ENCODE measurements at regions not wholly inside any gene's neighbourhood (a gene's known extent, or its start where the extent isn't known, plus 50 kb on each side); places are given as distances from the start of the nearest gene placed in this dataset.
"Not testable (repeated sequence)": the region's sequence is repeated elsewhere in the genome, so short reads cannot be mapped to it uniquely, and the experiment has no call there.

DNA sequence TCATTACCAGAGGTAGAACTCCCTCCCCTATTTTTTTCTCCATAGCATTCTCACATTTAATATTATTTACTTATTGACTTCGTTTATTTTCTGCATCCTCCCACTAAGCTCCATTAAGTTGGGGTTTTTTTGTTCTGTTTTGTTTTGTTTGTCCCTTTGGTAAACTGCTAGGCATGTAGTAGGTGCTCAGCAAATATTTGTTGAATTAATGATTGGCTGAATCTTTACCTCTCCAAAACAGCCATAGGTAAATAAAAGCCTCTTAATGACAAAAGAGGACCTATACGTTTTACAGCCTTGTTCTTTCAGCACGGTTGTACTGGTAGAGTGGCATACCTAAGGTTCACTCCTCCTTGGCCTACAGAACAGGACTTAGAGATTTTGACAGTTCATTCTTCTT lies 52.0 kb downstream of the PRORP start:
- CTCF ChIA-PET = interaction anchor here (0.6 kb wide), 1 partner anchor 36 kb away, joined by 5 read pairs; no protein-coding TSS in a partner anchor
- POLR2A ChIA-PET = no interaction called here

- CTCF ChIA-PET = no interaction called here
- POLR2A ChIA-PET = no interaction called here
Measured at GRCh38 chr14:35180179-35180578, 57.8 kb downstream of the PRORP start.

GRCh38 chr14:35184891-35185290 lies 62.5 kb downstream of the PRORP start:
- POLR2A ChIA-PET = not testable (repeated sequence)

DNA sequence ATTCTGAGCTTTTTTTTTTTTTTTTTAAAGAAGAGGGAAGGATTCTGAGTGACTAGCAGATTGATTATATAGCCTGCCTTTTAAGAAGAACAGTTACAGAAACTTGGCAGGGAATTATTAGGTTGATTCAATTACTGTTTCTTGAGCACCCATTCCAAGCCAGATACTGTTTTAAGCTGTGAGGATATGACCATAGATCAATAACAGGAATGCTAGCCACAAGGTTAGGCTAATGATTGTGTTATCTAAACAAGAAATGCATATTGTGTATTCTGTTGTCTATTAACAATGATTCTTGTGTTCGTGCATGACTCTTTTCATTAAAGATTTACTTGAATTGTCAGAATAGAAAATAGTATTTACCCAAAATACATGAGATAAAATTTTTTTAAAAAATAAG lies 67.1 kb downstream of the PRORP start:
- POLR2A ChIA-PET = no interaction called here
- CTCF ChIA-PET = no interaction called here

More at GRCh38 chr14:35184891-35185290, 62.5 kb downstream of the PRORP start:
- CTCF ChIA-PET = not testable (repeated sequence)

DNA sequence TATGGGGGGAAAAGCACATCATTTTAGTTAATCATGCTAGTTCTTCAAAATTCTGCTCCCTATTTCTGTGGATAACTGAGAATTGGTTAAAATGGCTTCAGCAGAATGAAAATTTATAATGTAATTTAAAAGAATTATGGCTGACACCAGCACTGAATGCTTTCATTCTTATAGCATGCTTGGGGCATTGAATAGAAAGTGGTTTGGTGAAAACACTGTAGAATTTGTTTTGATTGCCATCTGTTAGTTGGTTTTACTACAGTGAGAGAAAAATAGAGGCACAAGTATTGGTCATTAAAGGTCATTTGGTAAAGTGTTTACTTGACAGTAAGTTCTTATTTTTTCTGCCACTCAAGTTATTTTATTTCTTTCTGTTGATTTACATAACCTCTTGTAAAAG lies 70.8 kb downstream of the PRORP start:
- CTCF ChIA-PET = no interaction called here
- POLR2A ChIA-PET = no interaction called here

GRCh38 chr14:35194183-35194582 lies 71.8 kb downstream of the PRORP start:
- POLR2A ChIA-PET = not testable (repeated sequence)

GRCh38 chr14:35196571-35196970 lies 74.2 kb downstream of the PRORP start:
- CTCF ChIA-PET = no interaction called here

More at GRCh38 chr14:35194183-35194582, 71.8 kb downstream of the PRORP start:
- CTCF ChIA-PET = not testable (repeated sequence)

DNA sequence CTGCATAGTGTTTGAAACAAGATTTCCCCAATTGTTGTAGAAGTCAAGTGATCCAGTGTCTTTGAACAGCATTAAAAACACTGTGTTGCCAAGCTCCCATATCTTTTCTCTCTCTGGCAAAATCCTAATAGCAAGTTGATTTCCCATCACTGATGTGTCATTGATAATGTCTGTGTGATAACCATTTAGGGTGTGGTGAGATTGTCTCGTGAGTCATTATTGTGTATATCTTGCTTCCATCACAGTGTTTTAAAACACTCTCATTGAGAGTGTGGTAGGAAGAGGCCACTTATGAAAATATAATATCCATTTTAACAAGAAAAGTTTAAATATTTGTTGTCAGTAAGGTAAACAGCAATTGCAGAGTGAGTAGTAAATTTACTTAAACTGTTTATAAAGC lies 74.7 kb downstream of the PRORP start:
- POLR2A ChIA-PET = interaction anchor here (0.6 to 1.0 kb wide), 2 partner anchors 16 to 516 kb away, joined by 3 read pairs; no protein-coding TSS in a partner anchor

More at GRCh38 chr14:35196571-35196970, 74.2 kb downstream of the PRORP start:
- POLR2A ChIA-PET = no interaction called here

DNA sequence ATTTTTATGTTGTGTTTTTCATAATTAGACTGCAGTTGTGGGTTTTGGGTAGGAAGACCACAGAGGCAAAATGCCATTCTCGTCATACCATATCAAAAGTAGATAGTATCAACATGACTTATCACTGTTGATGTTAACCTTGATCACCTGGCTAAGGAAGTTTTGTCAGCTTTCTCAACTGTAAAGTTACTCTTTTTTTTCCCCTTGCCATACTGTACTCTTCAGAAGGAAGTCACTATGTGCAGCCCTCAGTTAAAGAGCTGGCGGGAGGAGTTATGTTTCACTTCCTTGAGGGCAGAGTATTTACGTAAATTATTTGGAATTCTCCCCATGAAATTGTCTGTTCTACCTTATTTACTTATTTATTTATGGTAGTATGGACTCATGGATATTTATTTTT lies 78.7 kb downstream of the PRORP start:
- ChIA-PET POLR2A (no interaction called here), CTCF (interaction anchor here (0.6 kb wide), 1 partner anchor 170 kb away, joined by 4 read pairs; no protein-coding TSS in a partner anchor)

More for the DNA sequence above, 74.7 kb downstream of the PRORP start:
- CTCF ChIA-PET = interaction anchor here (0.8 kb wide), 1 partner anchor 17 kb away, joined by 3 read pairs; no protein-coding TSS in a partner anchor

DNA sequence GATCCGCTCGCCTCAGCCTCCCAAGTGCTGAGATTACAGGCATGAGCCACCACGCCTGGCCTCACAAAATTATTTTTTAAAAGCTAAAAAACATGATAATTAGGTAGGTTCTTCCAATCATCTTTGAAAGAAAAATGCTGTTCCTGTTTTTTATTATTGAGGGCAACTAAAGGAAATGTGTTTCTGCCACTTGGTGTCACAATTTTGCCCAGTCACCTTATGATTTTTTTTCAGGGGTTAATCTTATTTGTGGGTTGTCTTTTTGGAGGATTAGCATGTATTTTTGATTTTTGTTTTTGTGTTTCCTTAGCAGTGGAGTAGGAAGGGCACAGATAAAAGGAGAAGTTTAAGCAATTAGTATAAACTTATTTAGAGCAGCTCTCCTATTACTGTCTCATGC lies 79.8 kb downstream of the PRORP start:
- CTCF ChIA-PET = interaction anchor here (0.7 kb wide), 2 partner anchors 38 to 113 kb away, joined by 3 read pairs; no protein-coding TSS in a partner anchor
- POLR2A ChIA-PET = no interaction called here

GRCh38 chr14:35205737-35206136 lies 83.4 kb downstream of the PRORP start:
- CTCF ChIA-PET = no interaction called here
- POLR2A ChIA-PET = interaction anchor here (0.7 kb wide), 1 partner anchor 84 kb away, joined by 3 read pairs; the partner anchor contains the start of gene PPP2R3C

DNA sequence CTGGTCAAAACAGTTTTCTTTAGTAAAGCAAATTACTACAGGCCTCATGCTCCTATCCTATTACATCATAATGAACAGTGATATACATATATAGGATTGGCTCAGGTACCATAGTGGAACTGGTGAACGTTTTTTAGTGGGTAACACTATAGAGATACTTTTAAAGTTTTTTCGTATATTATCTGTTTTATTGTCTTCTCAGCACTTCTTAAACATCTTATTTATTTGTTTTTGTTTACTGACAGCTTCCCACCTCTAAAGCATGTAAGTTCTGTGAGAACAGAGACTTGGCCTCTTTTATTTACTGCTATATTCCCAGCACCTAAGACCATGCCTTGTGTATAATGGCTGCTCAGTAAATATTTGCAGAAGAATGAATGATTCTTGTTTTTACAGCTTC lies 81.1 kb upstream of the PSMA6 start:
- CTCF ChIA-PET = no interaction called here
- POLR2A ChIA-PET = no interaction called here

GRCh38 chr14:35212471-35213142 lies 79.6 kb upstream of the PSMA6 start:
- CTCF ChIA-PET = no interaction called here
- POLR2A ChIA-PET = interaction anchor here (0.6 kb wide), 1 partner anchor 257 kb away, joined by 7 read pairs; no protein-coding TSS in a partner anchor

DNA sequence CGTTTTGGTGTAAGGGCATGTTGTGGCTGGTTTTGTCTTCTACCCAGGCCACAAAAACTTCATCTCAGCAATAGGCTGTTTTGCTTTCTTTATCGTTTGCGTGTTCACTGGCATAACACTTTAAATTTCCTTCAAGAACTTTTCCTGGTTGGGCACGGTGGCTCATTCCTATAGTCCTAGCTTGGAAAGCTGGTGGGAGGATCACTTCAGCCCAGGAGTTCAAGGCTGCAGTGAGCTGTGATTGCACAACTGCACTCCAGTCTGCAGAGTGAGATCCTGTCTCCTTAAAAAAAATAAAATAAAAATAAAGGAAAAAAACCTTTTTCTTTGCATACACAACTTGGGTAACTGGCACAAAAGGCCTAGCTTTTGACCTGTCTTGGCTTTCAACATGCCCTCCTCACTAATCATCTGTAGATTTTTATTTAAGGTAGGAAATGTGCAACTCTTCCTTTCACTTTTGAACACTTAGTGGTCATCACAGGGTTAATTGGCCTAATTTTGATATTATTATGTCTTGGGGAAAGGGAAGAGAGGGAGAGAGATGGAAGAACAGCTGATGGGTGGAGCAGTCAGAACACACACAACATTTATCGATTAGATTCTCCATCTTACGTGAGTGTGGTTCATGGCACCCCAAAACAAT lies 78.9 kb upstream of the PSMA6 start:
- POLR2A ChIA-PET = interaction anchor here (1.0 kb wide), 1 partner anchor 16 kb away, joined by 3 read pairs; no protein-coding TSS in a partner anchor
- CTCF ChIA-PET = no interaction called here

DNA sequence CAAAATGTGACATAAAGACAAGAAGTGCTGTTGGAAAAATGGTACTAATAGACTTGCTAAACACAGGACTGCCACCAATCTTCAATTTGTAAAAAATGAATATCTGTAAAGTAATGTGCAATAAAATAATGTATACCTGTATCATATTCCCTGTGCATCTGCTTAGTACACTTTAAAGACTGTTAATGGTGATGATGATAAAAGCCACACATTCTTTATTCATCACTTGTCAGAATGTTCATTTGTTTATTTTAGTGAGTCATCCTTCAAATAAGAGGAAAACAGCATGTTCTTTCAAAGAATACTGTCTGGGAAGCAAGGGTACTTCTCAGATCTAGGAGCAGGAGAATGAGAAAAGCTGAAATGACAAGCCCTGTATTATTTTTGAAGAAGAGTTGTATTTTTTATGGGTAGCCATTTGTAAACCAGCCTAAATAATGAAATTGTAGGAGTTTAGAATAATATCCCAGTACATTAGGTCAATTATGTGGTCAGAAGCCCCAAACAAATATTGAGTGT lies 78.3 kb upstream of the PSMA6 start:
- ChIA-PET CTCF (interaction anchor here (1.1 kb wide), 1 partner anchor 16 kb away, joined by 3 read pairs; no protein-coding TSS in a partner anchor), POLR2A (interaction anchor here (1.0 kb wide), 1 partner anchor 16 kb away, joined by 3 read pairs; no protein-coding TSS in a partner anchor)

- CTCF ChIA-PET = interaction anchor here (1.1 kb wide), 2 partner anchors 17 to 191 kb away, joined by 3 read pairs; partner anchors contain the start of gene NFKBIA
- POLR2A ChIA-PET = not testable (repeated sequence)
Measured at GRCh38 chr14:35214402-35214801, 77.8 kb upstream of the PSMA6 start.

- CTCF ChIA-PET = interaction anchor here (0.6 to 1.1 kb wide), 4 partner anchors 15 to 197 kb away, joined by 3 read pairs; partner anchors contain the start of gene NFKBIA
Measured at GRCh38 chr14:35215110-35215813, 76.9 kb upstream of the PSMA6 start.

GRCh38 chr14:35218176-35218575 lies 74.0 kb upstream of the PSMA6 start:
- POLR2A ChIA-PET = not testable (repeated sequence)

More at GRCh38 chr14:35215110-35215813, 76.9 kb upstream of the PSMA6 start:
- POLR2A ChIA-PET = no interaction called here

DNA sequence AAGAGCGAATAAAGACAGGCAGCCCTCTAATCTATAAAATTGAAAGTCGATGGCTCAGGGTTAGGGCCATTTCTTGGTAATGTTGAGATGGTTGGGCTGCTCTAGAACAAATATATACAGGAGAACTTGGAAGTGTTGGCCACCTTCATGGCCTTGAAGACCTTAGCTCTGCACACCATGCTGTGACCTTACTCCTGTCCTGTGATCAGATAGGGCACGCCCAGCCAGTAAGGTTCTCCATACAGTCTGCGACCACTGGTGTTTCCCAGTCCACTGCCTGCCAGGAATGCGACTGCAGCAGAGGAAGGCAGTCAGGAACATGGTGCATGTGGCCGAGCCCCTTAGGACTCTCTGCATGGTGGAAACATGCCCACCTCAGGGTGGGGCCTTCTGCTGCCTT lies 73.2 kb upstream of the PSMA6 start:
- POLR2A ChIA-PET = no interaction called here
- CTCF ChIA-PET = interaction anchor here (1.1 kb wide), 1 partner anchor 179 kb away, joined by 8 read pairs; no protein-coding TSS in a partner anchor

More at GRCh38 chr14:35218176-35218575, 74.0 kb upstream of the PSMA6 start:
- CTCF ChIA-PET = interaction anchor here (1.1 kb wide), 1 partner anchor 179 kb away, joined by 8 read pairs; no protein-coding TSS in a partner anchor
